ENCODE measurements at regions not wholly inside any gene's neighbourhood (a gene's known extent, or its start where the extent isn't known, plus 50 kb on each side); places are given as distances from the start of the nearest gene placed in this dataset.
"Not testable (repeated sequence)": the region's sequence is repeated elsewhere in the genome, so short reads cannot be mapped to it uniquely, and the experiment has no call there.

- no peak for DNase-seq
These were observed 181.2 kb upstream of the RAB6C start for GRCh38 chr2:129798301-129798581.

- no peak for DNase-seq
These were observed 180.8 kb upstream of the RAB6C start for GRCh38 chr2:129798626-129799025.

GRCh38 chr2:129799036-129799958, 180.2 kb upstream of the RAB6C start:
- DNase-seq: no peak

- DNase-seq: no peak
These were observed 179.2 kb upstream of the RAB6C start for GRCh38 chr2:129800285-129800684.

- DNase-seq: no peak
These were observed 178.8 kb upstream of the RAB6C start for GRCh38 chr2:129800686-129801085.

GRCh38 chr2:129801575-129801974, 177.9 kb upstream of the RAB6C start:
- DNase-seq: no peak

- no peak for DNase-seq
These were observed 177.2 kb upstream of the RAB6C start for GRCh38 chr2:129802290-129802689.

GRCh38 chr2:129803032-129803431, 176.4 kb upstream of the RAB6C start:
- DNase-seq: no peak

GRCh38 chr2:129803871-129804270, 175.6 kb upstream of the RAB6C start:
- DNase-seq: no peak

GRCh38 chr2:129805899-129806298, 173.6 kb upstream of the RAB6C start:
- no peak for DNase-seq

GRCh38 chr2:129806317-129806716, 173.1 kb upstream of the RAB6C start:
- DNase-seq: no peak

GRCh38 chr2:129806990-129807389, 172.5 kb upstream of the RAB6C start:
- no peak for DNase-seq

- DNase-seq: not testable (repeated sequence)
These were observed 171.7 kb upstream of the RAB6C start for GRCh38 chr2:129807642-129808338.

- no peak for DNase-seq
These were observed 168.9 kb upstream of the RAB6C start for GRCh38 chr2:129810521-129810920.

GRCh38 chr2:129812071-129812470, 167.4 kb upstream of the RAB6C start:
- peak; percentile 85 for DNase-seq

GRCh38 chr2:129812654-129813053, 166.8 kb upstream of the RAB6C start:
- no peak for DNase-seq

GRCh38 chr2:129813404-129813803, 166.1 kb upstream of the RAB6C start:
- peak; percentile 26 for DNase-seq

GRCh38 chr2:129816813-129817574, 162.5 kb upstream of the RAB6C start:
- no peak for DNase-seq

GRCh38 chr2:129819855-129820254, 159.6 kb upstream of the RAB6C start:
- no peak for DNase-seq

GRCh38 chr2:129820908-129821307, 158.6 kb upstream of the RAB6C start:
- no peak for DNase-seq

- no peak for DNase-seq
These were observed 158.0 kb upstream of the RAB6C start for GRCh38 chr2:129821445-129821844.

GRCh38 chr2:129823044-129823443, 156.4 kb upstream of the RAB6C start:
- DNase-seq: no peak

GRCh38 chr2:129827311-129828090, 152.0 kb upstream of the RAB6C start:
- no peak for DNase-seq

All from GDM1 (cell line).